GM12865 (cell line): ENCODE measurements at regions not wholly inside any gene's neighbourhood (a gene's known extent, or its start where the extent isn't known, plus 50 kb on each side); places are given as distances from the start of the nearest gene placed in this dataset.

Experiments
- DNase-seq: peaks from one replicate; pipeline ENCODE4 v3.0.0; 2010; ENCODE audit warnings: low read depth
- H3K4me3 ChIP-seq: 2 replicates; pipeline ENCODE4 v1.5.1; 2011; ENCODE audit warnings: mild to moderate bottlenecking, low read depth, low read length, control low read depth
- CTCF ChIP-seq: IDR thresholded peaks from 2 replicates; pipeline ENCODE4 v1.5.1; 2011; ENCODE audit warnings: low read length, control low read depth, low read depth, inconsistent platforms; ENCODE audit not compliant: insufficient read depth; ENCODE audit errors: missing control alignments

GRCh38 chr9:110069326-110070248, 138.4 kb downstream of the C9orf152 start:
- DNase-seq = no peak

GRCh38 chr9:110072597-110073355, 135.2 kb downstream of the C9orf152 start:
- TF ChIP-seq CTCF = no peak
- H3K4me3 ChIP-seq = no peak overlapping the region
- DNase-seq = no peak

More at GRCh38 chr9:110069326-110070248, 138.4 kb downstream of the C9orf152 start:
- no peak for TF ChIP-seq CTCF
- no peak overlapping the region for H3K4me3 ChIP-seq

GRCh38 chr9:110073356-110073905, 134.5 kb downstream of the C9orf152 start:
- H3K4me3 ChIP-seq = no peak overlapping the region
- no peak for DNase-seq
- TF ChIP-seq CTCF = no peak

- DNase-seq = no peak
- no peak overlapping the region for H3K4me3 ChIP-seq
- no peak for TF ChIP-seq CTCF
Measured at GRCh38 chr9:110076894-110077725, 130.8 kb downstream of the C9orf152 start.

- no peak overlapping the region for H3K4me3 ChIP-seq
- no peak for TF ChIP-seq CTCF
- DNase-seq = no peak
Measured at GRCh38 chr9:110077925-110078324, 130.0 kb downstream of the C9orf152 start.

GRCh38 chr9:110078604-110079003, 129.4 kb downstream of the C9orf152 start:
- TF ChIP-seq CTCF = no peak
- DNase-seq = no peak
- H3K4me3 ChIP-seq = no peak overlapping the region
